EL (cell line): ENCODE measurements at regions not wholly inside any gene's neighbourhood (a gene's known extent, or its start where the extent isn't known, plus 50 kb on each side); places are given as distances from the start of the nearest gene placed in this dataset.

ENCODE experiments used
- DNase-seq: peaks from one replicate; pipeline ENCODE4 v3.0.0-alpha.2; 2016

DNA sequence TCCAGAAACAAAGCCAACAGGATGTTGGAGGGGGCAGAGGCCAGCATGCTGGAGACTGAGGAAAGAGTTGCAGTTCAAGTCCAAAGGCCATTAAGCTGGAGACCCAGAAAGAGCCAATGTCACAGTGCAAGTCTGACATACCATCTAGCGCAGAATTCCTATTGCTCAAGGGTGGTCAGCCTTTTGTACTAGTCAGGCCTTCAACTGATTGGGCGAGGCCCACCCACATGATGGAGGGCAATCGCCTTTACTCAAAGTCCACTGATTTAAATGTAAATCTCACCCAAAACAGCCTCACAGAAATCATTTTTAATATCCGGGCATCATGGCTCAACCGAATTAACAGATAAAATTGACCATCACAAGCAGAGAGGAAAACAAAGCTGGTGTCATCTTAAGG, 113.9 kb downstream of the RCN1 start:
- DNase-seq = no peak

DNA sequence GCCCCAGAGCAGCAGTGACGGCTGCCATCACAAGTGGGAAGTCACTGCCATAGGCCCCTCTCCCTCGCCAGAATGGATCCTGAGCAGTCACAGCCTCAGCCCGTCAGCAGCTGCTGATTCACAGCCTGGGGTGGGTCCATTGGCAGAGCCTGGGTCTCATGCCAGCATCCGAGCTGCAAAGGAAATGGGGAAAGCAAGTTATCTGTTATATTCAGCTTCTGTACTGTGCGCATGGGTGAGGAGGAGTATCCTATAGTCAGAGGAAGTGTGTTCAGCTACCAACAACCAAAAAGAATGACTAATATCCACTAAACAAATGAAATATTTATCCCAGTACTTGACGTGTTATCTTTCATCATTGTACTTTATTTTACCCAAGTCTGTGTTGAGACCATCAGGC, 119.7 kb downstream of the RCN1 start:
- peak; percentile 79 for DNase-seq

DNA sequence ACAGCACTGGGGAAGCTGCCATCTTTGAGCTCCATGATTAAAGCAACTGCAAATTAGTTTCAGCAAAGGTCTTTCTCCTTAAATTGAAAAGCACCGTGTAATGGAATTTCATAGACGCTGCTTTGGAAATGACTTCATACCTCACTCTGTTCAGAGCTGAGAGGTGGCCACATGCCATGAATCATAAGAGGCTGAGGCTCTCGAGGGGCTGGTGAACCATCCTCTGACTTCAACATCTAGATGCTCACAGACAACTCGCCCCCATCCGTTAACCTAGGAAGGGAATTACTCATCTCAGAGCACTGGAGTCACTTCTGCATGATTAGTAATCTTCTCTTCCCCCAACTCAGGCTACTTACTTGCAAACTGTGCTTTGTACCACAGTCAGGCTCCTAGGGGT, 122.3 kb downstream of the RCN1 start:
- DNase-seq = peak; percentile 94

DNA sequence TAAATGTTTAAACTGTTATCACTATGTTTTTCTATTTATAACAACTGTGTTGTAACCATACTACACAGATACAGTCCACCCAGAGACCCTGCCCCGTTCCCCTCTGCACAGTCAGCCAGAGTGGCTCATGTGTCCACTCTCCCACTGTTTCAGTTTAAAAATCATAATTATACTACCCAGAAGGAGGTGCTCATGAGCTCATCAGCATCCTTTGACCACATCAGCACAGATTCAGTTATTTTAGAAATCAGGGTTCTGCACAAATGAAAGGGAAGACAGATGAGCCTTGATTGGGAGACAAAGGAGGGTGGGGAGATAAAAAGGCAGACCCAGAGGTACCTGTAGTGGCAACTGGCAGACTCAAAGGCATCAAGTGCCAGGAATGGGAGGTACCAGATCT, 124.3 kb downstream of the RCN1 start:
- DNase-seq = no peak

DNA sequence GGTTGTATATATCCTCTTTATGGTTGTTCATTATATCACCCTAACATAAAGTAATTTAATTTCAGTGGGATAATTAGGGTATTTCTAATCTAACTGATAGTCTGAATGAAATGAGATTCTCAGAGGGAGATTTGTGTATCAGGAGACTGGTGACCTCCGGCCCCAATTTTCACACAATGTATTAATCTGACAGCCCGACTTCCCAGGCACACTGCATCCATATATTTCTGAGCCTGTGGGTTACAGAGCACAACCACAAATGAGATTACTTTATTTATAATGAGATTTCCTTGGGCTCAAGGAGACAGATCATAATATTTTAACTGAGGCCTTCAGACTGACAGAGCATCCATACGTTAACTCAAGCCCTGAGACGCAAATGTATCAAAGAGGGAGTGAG, 125.9 kb downstream of the RCN1 start:
- no peak for DNase-seq

DNA sequence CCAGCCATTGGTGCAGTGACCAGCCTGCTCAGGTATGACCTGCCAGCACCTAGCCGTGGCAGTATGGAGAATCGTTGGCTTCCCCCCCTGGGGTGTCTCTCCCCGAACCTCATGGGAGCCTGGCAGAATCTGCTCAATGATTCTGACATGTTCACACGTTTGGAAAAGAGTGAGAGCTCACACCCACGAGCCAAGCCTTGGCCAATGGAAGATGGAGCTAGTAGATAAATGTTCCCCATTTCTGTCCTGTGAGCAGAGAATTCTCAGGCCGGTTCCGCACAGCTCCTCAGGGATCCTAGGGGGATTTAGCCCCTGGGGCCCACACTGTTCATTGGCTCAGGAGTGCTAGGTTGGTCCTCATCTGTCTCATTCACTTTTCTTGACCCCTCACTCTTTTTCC, 128.4 kb downstream of the RCN1 start:
- DNase-seq = no peak

DNA sequence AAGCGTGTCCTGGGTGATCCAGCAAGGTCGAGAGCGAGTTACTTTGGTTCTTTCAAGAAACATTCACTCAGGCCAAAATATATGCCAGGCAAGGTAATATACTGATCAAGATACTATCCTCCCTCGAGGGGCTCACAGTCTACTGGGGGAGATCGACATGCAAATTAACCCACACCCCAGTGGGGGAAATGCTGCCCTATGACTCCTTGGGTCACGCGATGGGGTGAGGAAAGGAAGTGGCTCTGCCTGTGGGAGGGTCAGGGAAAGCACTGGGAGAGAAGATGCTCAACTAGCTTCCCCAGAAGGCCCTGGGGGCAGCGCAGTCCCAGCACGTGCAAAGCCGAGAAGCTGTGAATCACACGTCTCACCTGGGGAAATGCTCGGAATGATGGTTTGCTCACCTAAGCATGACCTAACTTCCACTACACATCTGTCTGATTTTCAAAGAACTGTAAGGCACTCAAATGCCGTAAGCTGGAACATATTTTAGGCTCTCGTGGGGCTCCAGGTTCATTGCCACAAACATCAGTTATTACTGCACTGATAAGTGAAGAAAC, 130.7 kb downstream of the RCN1 start:
- no peak for DNase-seq

DNA sequence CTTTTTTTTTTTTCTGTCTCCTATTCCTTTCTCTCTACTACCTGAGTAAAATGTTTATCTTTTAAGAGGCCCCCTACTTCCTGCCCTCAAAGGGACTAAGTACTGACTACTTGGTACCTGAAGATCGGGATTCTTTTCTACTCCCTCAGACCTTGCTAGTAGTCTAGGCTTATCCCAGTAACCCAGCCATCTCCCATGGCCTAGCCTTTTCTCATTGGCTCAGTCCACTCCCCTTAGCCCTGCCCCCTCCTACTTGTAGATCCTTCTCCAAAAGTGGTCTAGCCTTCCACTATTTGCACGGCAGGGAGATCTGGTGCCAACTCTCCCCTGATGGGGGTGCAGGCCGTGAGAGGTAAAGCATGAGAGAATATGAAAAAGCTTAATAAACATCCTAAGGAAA, 133.7 kb downstream of the RCN1 start:
- no peak for DNase-seq

DNA sequence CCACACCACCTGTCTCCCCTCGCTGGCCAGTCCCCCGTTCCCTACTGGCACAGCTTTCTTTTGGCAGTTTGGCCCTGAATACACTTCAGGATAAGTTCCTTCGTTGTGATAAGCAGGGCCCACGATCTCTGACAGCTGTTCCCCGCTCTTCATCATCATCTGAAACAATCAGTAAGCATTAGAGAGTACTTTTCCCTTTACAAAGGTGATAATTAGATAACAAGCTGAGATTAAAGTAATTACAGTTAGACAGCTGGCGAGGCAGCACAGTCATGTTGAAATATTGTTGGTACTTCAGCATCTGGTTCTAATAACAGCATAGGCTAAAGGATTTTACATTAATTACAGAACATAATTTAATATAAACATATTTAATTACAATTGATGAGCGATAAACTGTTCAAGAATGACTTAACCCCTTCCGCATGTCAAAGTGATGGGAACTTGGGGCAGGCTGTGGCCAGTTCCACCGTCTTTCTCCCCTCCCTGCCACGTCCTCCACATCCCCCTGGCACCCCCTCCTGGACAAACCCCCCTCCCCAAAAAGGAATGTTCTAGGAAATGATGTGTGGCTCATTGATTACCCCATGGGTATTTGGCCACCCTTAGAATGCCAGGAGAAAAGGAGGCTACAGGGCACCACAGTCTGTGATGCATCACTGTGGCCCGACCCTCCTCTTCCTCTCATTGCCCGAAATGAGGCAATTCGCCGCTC, 134.9 kb downstream of the RCN1 start:
- DNase-seq = no peak

DNA sequence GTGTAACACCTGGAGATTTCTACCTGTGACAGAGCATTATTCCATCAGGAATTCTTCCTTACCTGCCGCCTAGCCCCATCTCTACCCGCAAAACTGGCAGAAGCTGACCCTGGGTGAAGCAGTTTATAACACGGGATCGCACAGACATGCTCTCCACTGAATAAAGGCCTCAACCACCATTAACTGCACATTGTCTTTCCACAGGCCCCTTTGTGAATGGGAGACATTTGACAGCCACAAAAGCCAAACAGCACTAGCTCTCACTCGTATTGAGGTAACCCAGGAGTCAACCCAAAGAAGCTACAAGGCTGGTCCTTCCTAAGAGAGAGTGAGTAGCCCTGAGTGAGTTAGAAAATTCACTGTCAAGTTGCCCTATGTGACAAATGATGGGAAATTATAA, 135.6 kb downstream of the RCN1 start:
- no peak for DNase-seq

DNA sequence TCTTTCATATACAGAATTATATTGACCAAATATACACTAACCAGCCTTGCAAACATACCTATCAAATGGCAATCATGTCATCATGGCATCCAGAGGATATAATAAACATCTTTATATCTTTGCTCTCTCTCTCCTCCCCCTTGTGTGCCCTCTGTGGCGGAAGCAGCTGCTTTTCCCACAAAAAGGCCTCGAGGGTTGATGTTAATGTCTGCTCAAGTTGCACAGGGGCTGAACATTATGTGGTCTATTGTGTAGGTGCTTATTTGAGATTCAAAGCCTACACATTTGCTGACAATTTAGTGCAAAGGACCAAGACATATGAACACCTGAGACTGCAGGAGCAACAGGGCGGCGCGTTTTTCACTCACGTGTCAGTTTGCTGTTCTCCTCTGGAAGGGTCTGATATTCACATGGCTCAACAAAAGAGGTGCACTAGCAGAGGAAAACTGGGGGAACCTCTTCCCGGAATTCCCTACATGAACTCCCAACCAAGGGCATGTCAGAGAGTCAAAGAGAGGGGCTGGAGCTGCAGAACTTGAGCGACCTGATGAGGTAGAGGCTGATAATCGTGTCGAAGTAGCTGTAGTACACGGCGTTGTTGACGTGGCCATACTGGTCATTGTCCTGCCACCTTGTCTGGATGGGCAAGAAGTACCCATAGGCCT, 138.8 kb downstream of the RCN1 start:
- no peak for DNase-seq

DNA sequence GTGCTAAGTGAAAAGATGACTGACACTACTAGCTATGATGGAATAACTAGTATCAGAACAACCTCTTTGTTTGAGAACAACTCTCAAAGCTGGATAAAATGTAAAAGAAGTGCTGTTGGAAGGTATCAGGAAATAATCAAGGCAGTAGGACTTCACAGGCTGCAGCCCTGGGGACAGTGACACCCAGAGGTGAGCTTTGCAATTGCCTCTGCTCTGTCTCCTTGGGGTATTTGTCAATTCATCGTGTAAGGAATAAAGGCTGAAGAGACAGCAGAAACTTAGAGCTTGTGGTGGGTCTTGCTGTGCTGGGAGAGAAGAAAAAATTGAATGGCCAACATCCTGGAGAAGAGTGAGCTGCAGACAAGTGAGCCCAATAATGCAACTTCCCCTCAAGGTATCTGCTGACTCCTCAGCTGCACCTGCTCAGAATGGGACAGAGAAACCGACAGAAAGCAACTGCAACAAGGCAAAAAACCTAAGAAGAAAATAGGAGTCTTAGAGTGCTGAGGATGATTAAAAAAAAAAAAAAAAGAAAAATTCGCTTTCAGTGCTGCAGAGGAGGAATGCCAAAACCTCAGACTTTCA, 141.1 kb downstream of the RCN1 start:
- DNase-seq = peak; percentile 35

DNA sequence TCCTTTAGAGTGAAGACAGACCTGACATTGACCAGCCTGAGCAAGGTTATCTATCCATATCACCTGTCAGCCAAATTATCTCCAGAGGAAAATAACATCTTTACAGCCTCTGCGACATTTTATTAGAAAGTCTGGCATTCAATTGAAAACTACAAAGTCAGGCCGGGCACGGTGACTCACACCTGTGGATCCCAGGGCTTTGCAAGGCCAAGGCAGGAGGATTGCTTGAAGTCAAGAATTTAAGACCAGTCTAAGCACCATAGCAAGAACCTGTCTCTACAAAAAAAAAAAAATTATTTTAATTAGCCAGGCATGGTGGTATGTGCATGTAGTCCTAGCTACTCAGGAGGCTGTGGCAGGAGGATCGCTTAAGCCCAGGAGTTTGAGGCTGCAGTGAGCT, 141.6 kb downstream of the RCN1 start:
- DNase-seq = no peak

DNA sequence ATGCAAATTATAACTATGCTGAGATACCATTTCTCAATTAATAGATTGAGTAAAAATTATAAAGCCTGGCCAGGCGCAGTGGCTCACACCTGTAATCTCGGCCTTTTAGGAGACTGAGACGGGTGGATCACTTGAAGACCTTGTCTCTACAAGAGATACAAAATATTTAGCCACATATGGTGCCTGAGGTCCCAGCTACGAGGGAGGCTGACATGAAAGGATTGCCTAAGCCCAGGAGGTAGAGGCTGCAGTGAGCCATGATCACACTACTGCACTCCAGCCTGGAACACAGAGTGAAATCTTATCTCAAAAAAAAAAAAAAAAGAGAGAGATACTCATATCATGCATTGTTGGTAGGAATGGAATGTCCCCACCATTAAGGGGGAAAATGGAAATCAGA, 142.4 kb downstream of the RCN1 start:
- DNase-seq = no peak

DNA sequence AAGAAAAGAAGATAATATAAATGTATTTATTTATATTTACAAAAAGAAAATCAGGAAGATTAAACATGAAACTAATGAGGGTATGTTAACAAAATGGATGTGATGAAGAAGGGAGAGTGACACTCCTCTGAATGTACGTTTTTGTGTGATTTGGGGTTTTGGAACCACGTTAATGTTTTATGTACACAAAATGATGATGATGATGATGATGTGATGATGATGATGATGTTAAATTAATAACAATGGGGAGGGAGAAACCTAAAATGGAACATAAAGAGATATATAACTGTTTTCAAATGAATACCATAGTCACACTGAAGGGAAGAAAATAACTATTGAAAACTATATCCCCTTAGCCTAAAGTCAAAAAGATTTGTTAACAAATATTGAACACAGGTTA, 143.1 kb downstream of the RCN1 start:
- no peak for DNase-seq

DNA sequence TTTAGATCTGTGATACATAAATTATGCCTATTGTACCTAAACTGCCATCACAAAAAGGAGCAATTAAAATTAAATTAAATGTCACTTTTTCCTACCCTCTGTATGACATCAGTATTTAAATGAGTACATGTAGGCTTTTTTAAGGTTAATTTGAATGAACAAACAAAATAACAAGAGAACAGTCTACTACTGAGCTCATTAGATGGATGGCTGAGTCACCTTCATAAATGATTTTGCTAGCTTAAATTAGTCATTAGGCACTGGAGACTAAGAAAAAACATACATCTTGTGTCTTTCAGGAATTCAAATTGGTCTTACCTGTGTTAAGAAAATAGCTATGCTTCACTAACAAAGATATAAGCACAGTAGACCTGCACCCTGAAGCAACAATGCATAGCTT, 153.6 kb downstream of the RCN1 start:
- DNase-seq = no peak

DNA sequence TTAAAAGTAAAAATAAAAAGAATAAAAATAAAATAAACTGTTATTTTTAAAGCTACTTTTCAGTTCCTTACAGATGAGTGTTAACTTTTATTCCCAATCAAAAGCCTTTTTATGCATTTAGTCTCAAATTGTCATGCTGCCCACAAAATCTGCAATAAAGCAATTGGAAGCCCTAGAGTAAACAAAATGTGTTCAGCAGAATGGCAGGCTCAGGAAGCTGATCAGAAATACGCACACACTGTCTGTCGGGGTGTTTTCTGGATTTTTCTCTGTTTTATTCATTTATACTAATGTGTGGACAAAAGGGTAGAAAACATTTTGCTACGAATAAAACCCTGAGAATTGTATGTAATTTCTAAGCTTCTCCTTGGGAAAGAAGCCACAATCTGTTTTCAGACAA, 162.8 kb downstream of the RCN1 start:
- no peak for DNase-seq

DNA sequence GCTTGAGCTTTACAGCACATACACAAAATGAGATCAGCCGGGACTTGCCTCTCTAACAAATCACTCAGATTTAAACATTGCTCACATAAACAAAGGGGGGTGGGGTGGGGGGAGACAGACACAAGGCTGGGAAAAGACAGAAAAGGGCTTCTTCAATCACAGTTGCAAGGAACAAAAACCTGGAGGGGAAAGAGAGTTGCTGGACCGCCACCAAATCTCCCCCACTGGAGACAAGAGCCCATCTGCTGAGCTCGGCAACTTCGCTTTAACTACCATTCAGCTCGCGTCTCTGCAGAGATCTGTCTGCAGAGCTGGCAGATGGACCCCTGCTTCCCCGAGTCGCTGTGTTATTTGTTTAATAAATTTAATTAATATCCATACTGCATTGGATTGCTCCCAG, 165.0 kb downstream of the RCN1 start:
- DNase-seq = no peak

DNA sequence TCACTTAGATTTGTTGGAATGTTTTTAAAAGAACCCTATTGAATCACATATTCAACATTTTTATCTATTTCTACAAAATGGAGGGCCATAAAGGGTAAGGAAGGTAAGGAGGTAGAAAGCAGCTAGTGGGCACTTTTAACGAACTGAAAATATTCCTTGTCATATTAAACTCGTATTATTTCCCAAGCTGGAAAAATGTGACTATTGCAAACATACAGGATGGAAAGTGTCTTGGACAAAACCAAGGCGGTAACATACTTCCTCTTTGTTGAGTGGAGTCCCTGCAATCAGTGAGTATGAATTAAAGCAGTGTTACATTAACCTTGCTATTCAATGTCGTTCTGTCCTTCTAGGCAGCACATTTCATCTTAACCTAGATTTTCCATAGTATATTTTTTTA, 165.6 kb downstream of the RCN1 start:
- no peak for DNase-seq

DNA sequence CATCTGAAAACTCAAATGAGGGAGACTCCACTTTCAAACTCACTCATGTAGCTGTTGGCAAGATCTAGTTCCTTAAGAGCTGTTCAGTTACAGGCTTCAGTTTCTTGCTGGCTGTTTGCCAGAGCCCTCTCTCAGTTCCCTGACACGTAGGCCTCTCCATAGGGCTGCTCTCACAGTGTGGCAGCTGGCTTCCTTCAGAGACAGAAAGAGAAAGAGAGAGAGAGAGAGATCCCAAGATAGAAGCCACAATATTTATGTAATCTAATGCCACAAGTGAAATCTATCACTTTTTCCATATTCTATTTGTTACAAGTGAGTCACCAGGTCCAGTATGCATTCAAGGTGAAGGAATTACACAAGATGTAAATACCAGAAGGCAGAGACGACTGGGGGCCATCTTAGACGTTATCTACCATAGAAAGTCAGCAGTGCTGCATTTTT, 168.8 kb downstream of the RCN1 start:
- peak; percentile 15 for DNase-seq

DNA sequence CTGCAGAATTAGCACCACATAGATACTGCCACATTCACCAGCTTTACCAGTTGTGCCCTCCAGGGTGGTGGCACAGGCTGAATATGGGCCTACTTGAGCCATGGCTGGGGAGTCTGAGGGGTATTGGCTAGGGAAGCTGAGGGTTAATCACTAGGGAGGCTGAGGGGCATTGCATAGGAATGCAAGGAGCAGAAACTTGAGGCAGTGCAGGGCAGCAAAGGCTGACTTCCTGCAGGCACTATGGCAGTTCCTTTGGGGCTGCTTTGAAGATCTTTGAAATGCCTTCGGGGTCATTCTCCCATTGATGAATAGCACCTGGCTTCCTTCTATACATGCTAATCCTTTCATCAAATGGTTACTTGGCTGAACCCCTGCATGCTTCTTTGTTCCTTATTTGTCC, 171.5 kb downstream of the RCN1 start:
- no peak for DNase-seq

DNA sequence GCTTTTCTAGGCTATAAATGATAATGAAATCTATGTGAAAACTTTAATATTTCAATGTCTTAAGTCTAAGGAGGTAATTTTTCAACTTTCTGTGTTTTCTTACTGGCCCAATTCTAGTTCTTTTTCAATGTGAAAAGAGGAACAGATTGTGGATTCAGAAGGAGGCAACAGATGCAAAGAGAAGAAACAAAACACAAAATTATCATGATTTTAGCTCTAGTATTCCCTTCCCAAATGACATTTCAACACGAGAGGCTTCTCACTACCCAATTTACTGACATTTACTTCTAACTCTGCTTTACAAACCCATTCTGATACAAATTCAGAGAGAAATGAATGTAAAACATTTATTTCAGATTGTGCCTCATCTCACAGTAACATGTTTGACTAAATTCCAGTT, 169.4 kb downstream of the WT1 start:
- DNase-seq = no peak

DNA sequence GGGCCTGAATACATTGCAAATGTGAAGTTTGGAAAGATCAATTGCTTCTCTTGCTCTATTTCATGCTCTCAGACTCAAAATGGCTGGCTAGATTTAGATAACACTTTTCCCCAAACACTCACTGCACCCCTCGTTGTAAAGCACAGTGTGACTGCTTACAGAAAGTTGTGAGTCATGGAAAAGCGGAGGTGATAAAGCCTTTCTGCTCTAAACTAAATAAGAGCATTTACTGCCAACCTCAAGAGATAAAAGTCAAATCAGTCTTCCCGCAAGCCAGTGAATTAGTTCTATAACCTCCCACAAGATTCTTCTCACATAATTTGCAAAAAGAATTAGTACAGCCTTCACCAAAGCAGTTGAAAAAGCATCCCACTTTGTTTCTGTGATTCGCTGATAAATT, 168.7 kb downstream of the WT1 start:
- no peak for DNase-seq

DNA sequence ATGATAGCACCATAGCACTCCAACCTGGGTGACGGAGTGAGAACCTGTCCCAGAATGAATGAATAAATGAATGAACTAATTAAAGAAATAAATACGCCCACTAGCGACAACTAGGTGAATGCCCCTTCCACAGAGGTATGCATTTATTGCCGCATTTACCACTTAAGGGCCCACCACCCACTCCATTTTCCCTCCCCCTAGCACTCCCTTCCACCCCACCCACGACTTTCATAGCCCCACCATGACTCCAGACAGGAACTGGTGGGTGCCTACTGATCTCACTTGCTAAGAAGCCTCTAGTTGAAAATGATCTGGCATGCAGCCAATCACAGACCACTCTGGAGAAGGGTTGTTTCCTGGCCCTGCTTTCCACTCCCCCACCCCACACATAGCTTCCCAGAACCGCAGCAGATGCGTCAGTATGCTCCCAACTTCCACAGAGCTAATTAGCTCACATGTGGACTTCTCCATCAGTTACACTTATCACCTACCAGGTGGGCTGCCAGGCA, 167.6 kb downstream of the WT1 start:
- no peak for DNase-seq
